OCI-LY1 (cell line): ENCODE measurements at regions not wholly inside any gene's neighbourhood (a gene's known extent, or its start where the extent isn't known, plus 50 kb on each side); places are given as distances from the start of the nearest gene placed in this dataset.

ENCODE experiments used
- CTCF ChIP-seq: fragments of 200-600 bp; sonication (generic), shearing (Covaris generic); IDR thresholded peaks from 2 replicates; pipeline ENCODE4 v1.5.1; 2017; ENCODE audit warnings: mild to moderate bottlenecking, antibody characterized with exemption, low read length, moderate library complexity, mixed read lengths
- EZH2 ChIP-seq: fragments of 200-600 bp; sonication (generic), shearing (Covaris generic); IDR thresholded peaks from 2 replicates; pipeline ENCODE4 v1.8.0; 2017; ENCODE audit warnings: borderline replicate concordance, mixed run types, mild to moderate bottlenecking, antibody characterized with exemption, low read length, moderate library complexity, mixed read lengths

DNA sequence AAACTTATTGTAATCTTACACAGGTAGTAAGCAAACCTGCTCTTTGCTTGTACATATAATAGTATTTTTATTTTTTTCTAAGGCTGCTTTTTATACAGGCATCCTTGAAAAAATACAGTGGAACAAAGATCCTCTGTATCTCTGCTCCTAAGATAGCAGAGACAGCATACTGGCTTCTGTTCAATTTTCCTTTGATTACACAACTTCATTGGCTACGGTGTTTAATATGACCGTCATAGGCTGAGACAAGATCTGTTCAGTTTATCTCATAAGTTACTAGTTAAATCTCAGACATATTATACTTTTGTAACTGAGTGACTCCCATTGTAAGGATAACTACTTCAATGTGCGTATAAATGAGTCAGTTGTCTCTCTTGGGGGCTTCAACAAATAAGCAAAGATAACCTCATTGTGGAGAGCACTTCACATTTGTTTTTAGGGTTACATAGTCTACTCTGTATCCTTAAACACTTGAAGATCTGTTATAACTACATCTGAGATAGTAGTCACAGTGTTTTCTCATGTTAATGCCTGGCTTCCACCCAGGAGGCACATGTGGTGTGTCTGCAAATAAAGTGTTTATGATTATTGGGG, 166.1 kb downstream of the KDM5D start:
- TF ChIP-seq CTCF (no peak), EZH2 (no peak)
